ENCODE measurements at regions not wholly inside any gene's neighbourhood (a gene's known extent, or its start where the extent isn't known, plus 50 kb on each side); places are given as distances from the start of the nearest gene placed in this dataset.

DNA sequence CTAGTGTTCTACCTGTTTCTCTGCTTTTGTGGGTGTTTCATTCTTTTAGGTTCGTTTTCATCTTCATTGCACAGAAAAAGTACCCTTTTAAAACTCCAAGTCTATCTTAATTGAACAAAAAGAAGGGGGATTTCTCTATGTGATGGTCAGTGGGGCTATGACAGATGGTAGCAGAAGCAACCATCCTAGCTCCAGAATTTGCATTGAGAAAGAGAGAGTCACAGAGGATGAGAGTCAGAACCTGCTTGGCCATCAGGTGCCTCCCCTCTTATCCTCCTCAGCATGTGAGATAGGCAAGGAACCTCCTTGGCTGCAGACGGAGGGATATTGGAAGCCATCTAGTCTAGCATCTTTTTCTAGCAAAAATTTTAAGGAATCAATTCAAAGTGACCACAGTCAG is 398.0 kb upstream of the DCC start (continued):
- TF ChIP-seq RXRB (CRISPR knock-in tag; IDR thresholded peaks at IDR 0.05; ENCODE audit: borderline replicate concordance) (no peak), MXI1 (IDR thresholded peaks at IDR 0.05; ENCODE audit: borderline replicate concordance, low read depth, low read length) (no peak)

DNA sequence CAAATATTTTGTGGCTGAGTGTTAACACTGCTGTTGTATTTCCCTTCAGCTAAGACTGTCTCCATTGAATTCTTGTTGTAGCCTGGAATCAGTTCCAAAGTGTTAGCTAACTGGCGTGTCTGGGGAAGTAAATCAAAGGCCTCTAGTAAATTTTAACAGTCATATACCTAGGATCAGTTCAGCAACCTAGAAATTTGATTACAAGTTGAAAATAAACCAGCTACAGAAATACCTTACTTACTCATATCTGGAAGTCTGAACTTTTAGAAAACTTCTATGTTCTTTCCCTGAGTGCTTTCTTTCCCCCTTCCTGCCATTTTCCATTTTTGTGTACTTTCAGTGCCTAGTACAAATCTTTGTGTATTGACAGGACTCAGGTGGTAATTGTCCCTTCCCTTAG is 396.7 kb upstream of the DCC start:
- no peak for DNase-seq (ENCODE audit: low spot score)
- Histone ChIP-seq H3K9ac (ENCODE audit: insufficient read depth, low read depth, low read length) (no peak overlapping the region), H3K27me3 (ENCODE audit: control insufficient read depth in 1 of 2, insufficient read depth in 2 of 2, low read length in 2 of 2) (no peaks in the 10 kb centered on the region), H4K20me1 (ENCODE audit: insufficient read depth, low read length) (no peaks in the 10 kb centered on the region), H3K79me2 (ENCODE audit: insufficient read depth, low read length) (no peaks in the 10 kb centered on the region), H3K27ac (ENCODE audit: extremely low read length, insufficient read depth, low read length) (no peak overlapping the region), H3K4me1 (ENCODE audit: insufficient read depth, low read length) (no peaks in the 10 kb centered on the region), H2AFZ (ENCODE audit: low read length) (no peak overlapping the region), H3K4me3 (replicated peaks in 1 of 3; ENCODE audit: insufficient read depth in 1 of 3, low read depth in 2 of 3, low read length in 3 of 3) (no peak overlapping the region), H3K9me3 (ENCODE audit: low read length) (peaks cover 67% of the 10 kb centered on the region), H3K4me2 (ENCODE audit: low read depth, low read length) (no peak overlapping the region), H3K36me3 (replicated peaks in 1 of 2; ENCODE audit: control insufficient read depth in 1 of 2, insufficient read depth in 2 of 2, low read length in 2 of 2) (no peaks in the 10 kb centered on the region)
- WGBS (ENCODE audit: low lambda C conversion rate), result 10% methylated on average over 1 of the region's 1 CpG
- ChIA-PET CTCF (ENCODE audit: low intra/inter-chr PET ratio, low total read pairs) (no interaction called here), POLR2A (no interaction called here)
- no peak for FAIRE-seq
- intact Hi-C loops (cut with micrococcal nuclease; ENCODE audit: unreplicated experiment) (no loop called here), in situ Hi-C loops (cut with HindIII; ENCODE audit: extremely low pct_ligation_motif_present, low pct_unique_long_range_greater_than_20kb) (no loop called here)
- ATAC-seq, result no peak
- no peak for TF ChIP-seq TGIF2 (CRISPR knock-in tag; IDR thresholded peaks at IDR 0.05)
- TF ChIP-seq, protein P1, sequence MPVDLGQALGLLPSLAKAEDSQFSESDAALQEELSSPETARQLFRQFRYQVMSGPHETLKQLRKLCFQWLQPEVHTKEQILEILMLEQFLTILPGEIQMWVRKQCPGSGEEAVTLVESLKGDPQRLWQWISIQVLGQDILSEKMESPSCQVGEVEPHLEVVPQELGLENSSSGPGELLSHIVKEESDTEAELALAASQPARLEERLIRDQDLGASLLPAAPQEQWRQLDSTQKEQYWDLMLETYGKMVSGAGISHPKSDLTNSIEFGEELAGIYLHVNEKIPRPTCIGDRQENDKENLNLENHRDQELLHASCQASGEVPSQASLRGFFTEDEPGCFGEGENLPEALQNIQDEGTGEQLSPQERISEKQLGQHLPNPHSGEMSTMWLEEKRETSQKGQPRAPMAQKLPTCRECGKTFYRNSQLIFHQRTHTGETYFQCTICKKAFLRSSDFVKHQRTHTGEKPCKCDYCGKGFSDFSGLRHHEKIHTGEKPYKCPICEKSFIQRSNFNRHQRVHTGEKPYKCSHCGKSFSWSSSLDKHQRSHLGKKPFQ (CRISPR knock-in tag; IDR thresholded peaks at IDR 0.05; ENCODE audit: insufficient replicate concordance), result no peak
- no peak for TF ChIP-seq ZBTB42 (CRISPR knock-in tag; IDR thresholded peaks at IDR 0.05)
- TF ChIP-seq, protein P2, sequence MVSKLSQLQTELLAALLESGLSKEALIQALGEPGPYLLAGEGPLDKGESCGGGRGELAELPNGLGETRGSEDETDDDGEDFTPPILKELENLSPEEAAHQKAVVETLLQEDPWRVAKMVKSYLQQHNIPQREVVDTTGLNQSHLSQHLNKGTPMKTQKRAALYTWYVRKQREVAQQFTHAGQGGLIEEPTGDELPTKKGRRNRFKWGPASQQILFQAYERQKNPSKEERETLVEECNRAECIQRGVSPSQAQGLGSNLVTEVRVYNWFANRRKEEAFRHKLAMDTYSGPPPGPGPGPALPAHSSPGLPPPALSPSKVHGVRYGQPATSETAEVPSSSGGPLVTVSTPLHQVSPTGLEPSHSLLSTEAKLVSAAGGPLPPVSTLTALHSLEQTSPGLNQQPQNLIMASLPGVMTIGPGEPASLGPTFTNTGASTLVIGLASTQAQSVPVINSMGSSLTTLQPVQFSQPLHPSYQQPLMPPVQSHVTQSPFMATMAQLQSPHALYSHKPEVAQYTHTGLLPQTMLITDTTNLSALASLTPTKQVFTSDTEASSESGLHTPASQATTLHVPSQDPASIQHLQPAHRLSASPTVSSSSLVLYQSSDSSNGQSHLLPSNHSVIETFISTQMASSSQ (IDR thresholded peaks at IDR 0.05; ENCODE audit: low read depth), result no peak
- TF ChIP-seq, protein P2 (CRISPR knock-in tag; IDR thresholded peaks at IDR 0.05; ENCODE audit: borderline replicate concordance), result no peak
- no peak for TF ChIP-seq RCOR2 (CRISPR knock-in tag; IDR thresholded peaks at IDR 0.05)
- no peak for TF ChIP-seq ZNF660 (CRISPR knock-in tag; IDR thresholded peaks at IDR 0.05; ENCODE audit: borderline replicate concordance, low read depth)
- no peak for TF ChIP-seq ZNF337 (CRISPR knock-in tag; IDR thresholded peaks at IDR 0.05; ENCODE audit: borderline replicate concordance, low read depth)
- no peak for TF ChIP-seq REL (CRISPR knock-in tag; conservative IDR thresholded peaks at IDR 0.05)
- no peak for TF ChIP-seq MAFF (IDR thresholded peaks at IDR 0.05; ENCODE audit: low read depth, low read length)
- no peak for TF ChIP-seq SOX6 (IDR thresholded peaks at IDR 0.05)
- no peak for TF ChIP-seq SOX6 (CRISPR knock-in tag; IDR thresholded peaks at IDR 0.05)
- TF ChIP-seq ZNF775 (CRISPR knock-in tag; IDR thresholded peaks at IDR 0.05; ENCODE audit: borderline replicate concordance), result no peak
- TF ChIP-seq, protein P3, sequence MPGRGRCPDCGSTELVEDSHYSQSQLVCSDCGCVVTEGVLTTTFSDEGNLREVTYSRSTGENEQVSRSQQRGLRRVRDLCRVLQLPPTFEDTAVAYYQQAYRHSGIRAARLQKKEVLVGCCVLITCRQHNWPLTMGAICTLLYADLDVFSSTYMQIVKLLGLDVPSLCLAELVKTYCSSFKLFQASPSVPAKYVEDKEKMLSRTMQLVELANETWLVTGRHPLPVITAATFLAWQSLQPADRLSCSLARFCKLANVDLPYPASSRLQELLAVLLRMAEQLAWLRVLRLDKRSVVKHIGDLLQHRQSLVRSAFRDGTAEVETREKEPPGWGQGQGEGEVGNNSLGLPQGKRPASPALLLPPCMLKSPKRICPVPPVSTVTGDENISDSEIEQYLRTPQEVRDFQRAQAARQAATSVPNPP (CRISPR knock-in tag; IDR thresholded peaks at IDR 0.05), result no peak
- TF ChIP-seq ZEB1 (IDR thresholded peaks at IDR 0.05; ENCODE audit: insufficient replicate concordance, low read depth), result no peak
- TF ChIP-seq ZSCAN31 (CRISPR knock-in tag; IDR thresholded peaks at IDR 0.05; ENCODE audit: low read depth), result no peak
- no peak for TF ChIP-seq ZBTB1 (CRISPR knock-in tag; IDR thresholded peaks at IDR 0.05; ENCODE audit: borderline replicate concordance)
- TF ChIP-seq SAP130 (CRISPR knock-in tag; IDR thresholded peaks at IDR 0.05; ENCODE audit: low read depth), result no peak
- no TSS peak for BruUV-seq (replicated peaks)

Measured in HepG2 (cell line).